ENCODE measurements at regions not wholly inside any gene's neighbourhood (a gene's known extent, or its start where the extent isn't known, plus 50 kb on each side); places are given as distances from the start of the nearest gene placed in this dataset.
"Not testable (repeated sequence)": the region's sequence is repeated elsewhere in the genome, so short reads cannot be mapped to it uniquely, and the experiment has no call there.

DNA sequence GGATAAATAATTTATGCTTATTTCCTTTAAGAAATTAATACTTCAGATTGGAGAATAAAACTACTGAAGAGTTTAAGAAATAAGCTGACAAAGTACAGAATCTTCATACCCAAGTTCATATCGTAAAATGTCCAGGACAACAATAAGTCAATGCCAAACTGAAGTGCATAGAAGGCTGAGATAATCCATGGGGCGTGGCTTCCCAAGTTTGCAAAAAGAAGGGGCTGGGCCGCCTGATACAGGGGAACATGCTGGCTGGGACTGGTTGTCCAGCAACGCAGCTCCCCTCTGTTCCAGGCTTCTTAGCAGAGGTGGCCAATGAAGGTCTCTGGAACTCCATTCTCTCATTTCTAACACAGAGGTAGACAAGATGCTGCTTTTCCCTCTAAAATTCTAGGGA is 189.5 kb upstream of the SPOPL start:
- Histone ChIP-seq H3K9me3 (ENCODE audit: control insufficient read depth, insufficient read depth, low read length) (peaks cover 4% of the 10 kb centered on the region; the same call in 1 of the 2 replicates), H3K9ac (ENCODE audit: low read depth, low read length) (no peak overlapping the region), H3K27ac (ENCODE audit: low read depth, low read length) (no peak overlapping the region), H3K4me3 (ENCODE audit: low read depth, low read length) (no peak overlapping the region), H3K36me3 (ENCODE audit: control insufficient read depth, insufficient read depth, low read length) (no peaks in the 10 kb centered on the region), H3K27me3 (ENCODE audit: control insufficient read depth, insufficient read depth, low read length) (no peaks in the 10 kb centered on the region), H3K4me1 (ENCODE audit: control insufficient read depth, insufficient read depth, low read length) (no peaks in the 10 kb centered on the region)

DNA sequence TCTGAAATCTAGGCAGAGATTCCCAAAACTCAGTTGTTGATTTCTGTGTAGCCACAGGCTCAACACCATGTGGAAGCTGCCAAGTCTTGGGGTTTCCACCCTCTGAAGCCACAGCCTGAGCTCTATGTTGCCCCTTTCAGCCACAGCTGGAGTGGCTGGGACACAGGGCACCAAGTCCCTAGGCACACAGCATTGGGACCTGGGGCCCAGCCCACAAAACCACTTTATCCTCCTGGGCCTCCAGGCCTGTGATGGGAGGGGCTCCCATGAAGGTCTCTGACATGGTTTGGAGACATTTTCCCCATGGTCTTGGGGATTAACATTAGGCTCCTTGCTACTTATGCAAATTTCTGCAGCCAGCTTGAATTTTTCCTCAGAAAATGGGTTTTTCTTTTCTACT is 186.0 kb upstream of the SPOPL start:
- H3K4me1 ChIP-seq (ENCODE audit: control insufficient read depth, insufficient read depth, low read length); H3K36me3 ChIP-seq (ENCODE audit: control insufficient read depth, insufficient read depth, low read length); H3K4me3 ChIP-seq (ENCODE audit: low read depth, low read length); H3K27ac ChIP-seq (ENCODE audit: low read depth, low read length); H3K9ac ChIP-seq (ENCODE audit: low read depth, low read length); H3K27me3 ChIP-seq (ENCODE audit: control insufficient read depth, insufficient read depth, low read length); H3K9me3 ChIP-seq (ENCODE audit: control insufficient read depth, insufficient read depth, low read length): not testable (repeated sequence)

DNA sequence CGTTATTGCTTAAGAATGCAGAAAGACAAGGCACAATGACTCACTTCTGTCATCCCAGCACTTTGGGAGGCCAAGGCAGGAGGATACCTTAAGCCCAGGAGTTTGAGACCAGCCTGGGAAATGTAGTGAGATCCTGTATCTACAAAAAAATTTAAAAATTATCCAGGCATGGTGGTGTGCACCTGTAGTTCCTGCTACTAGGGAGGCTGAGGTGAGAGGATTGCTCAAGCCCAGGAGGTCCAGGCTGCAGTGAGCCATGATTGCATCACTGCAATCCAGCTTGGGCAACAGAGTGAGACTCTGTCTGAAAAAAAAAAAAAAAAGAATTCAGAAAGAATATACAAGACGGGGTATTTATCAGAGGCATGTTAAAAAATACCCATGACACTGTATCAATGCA is 182.0 kb upstream of the SPOPL start:
- no peak overlapping the region for H3K4me3 ChIP-seq (ENCODE audit: low read depth, low read length)
- H3K4me1 ChIP-seq (ENCODE audit: control insufficient read depth, insufficient read depth, low read length), result peaks cover 8% of the 10 kb centered on the region; the same call in 1 of the 2 replicates
- H3K36me3 ChIP-seq (ENCODE audit: control insufficient read depth, insufficient read depth, low read length), result no peaks in the 10 kb centered on the region
- no peak overlapping the region for H3K27ac ChIP-seq (ENCODE audit: low read depth, low read length)
- no peaks in the 10 kb centered on the region for H3K27me3 ChIP-seq (ENCODE audit: control insufficient read depth, insufficient read depth, low read length)
- peaks cover 4% of the 10 kb centered on the region; the same call in 1 of the 2 replicates for H3K9me3 ChIP-seq (ENCODE audit: control insufficient read depth, insufficient read depth, low read length)
- H3K9ac ChIP-seq (ENCODE audit: low read depth, low read length), result no peak overlapping the region

DNA sequence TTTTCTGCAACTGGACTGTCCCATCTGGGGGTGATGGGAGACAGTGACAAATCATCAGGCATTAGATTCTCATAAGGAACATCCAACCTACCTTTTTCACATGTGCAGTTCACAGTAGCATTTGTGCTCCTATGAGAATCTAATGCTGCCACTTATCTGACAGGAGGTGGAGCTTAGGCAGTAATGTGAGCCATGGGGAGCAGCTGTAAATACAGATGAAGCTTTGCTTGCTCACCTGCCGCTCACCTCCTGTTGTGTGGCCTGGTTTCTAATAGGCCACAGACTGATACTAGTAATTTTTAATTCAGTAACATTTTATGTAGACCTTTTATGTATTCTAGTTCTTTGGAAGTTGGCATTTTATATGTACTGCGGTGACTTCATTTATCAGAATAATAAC is 180.1 kb upstream of the SPOPL start:
- Histone ChIP-seq H3K27ac (ENCODE audit: low read depth, low read length) (no peak overlapping the region), H3K4me1 (ENCODE audit: control insufficient read depth, insufficient read depth, low read length) (peaks cover 8% of the 10 kb centered on the region; the same call in 1 of the 2 replicates), H3K27me3 (ENCODE audit: control insufficient read depth, insufficient read depth, low read length) (no peaks in the 10 kb centered on the region), H3K4me3 (ENCODE audit: low read depth, low read length) (no peak overlapping the region), H3K9ac (ENCODE audit: low read depth, low read length) (no peak overlapping the region), H3K9me3 (ENCODE audit: control insufficient read depth, insufficient read depth, low read length) (no peaks in the 10 kb centered on the region), H3K36me3 (ENCODE audit: control insufficient read depth, insufficient read depth, low read length) (no peaks in the 10 kb centered on the region)

DNA sequence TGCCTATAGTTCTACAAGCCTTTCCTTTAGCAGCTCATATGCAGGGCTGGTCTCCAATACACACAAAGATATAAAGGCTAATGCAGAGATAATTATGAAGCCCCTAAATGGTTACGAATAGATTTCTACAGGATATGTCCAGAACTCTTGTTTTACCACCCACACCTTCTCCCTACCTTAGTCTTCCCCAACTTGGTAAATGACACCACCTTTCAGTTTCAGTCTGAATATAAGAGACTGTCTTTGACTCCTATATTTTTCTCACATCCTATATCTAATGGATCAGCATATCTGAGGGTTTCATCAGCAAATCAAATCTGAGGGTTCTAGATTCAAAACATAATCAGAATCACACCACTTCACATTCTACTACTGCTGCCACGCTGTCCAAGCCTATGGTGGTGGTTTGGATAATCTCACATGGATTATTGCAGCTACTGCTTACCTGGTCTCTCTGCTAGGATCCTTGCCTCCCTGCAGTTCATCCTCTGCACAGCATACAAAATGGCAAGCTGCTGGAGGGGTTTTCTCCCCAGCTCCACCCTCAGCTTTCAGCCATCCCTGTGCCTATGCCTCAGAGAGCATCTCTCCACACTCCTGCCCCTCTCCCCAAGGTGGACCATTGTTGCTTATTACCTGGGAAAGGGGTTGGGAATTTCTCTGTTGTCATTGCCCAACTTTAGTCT is 178.0 kb upstream of the SPOPL start:
- peaks cover 8% of the 10 kb centered on the region; the same call in 1 of the 2 replicates for H3K4me1 ChIP-seq (ENCODE audit: control insufficient read depth, insufficient read depth, low read length)
- H3K9ac ChIP-seq (ENCODE audit: low read depth, low read length), result no peak overlapping the region
- H3K36me3 ChIP-seq (ENCODE audit: control insufficient read depth, insufficient read depth, low read length), result no peaks in the 10 kb centered on the region
- no peak overlapping the region for H3K27ac ChIP-seq (ENCODE audit: low read depth, low read length)
- no peaks in the 10 kb centered on the region for H3K27me3 ChIP-seq (ENCODE audit: control insufficient read depth, insufficient read depth, low read length)
- H3K4me3 ChIP-seq (ENCODE audit: low read depth, low read length), result no peak overlapping the region
- H3K9me3 ChIP-seq (ENCODE audit: control insufficient read depth, insufficient read depth, low read length), result no peaks in the 10 kb centered on the region

DNA sequence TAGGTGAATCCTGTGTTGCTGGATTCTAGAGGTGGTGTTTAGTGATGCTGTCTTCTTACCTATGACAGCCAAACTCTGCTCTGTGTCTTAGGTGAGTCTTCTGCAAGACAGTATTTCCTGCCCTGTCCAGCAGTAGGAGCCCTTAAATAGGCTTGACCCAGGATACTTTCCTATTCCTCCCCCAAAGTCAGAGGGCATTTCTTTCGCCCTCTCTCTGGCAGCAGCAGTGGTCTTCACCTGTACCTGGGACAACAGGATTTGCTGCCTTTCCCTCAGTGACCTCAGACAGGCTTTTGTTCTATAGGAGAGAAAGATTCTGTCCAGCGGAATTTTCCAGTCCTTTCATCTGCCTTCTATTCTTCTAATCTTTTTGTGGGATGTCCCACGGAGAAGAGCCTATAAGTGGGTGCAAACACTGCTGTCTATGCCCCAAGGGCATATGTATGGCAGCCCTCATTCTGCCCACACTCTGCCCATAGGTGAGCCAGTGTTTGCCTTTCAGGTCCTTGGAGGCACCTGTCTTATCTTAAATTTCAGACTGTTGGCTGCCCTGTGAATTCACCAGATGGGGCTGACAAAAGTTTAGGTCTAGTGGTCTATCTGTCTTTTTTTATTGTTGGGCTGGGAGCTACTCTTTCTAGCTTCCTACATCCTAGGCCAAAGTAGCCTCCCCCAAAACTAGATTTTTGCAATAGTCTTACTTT is 177.3 kb upstream of the SPOPL start:
- no peaks in the 10 kb centered on the region for H3K27me3 ChIP-seq (ENCODE audit: control insufficient read depth, insufficient read depth, low read length)
- H3K9me3 ChIP-seq (ENCODE audit: control insufficient read depth, insufficient read depth, low read length), result no peaks in the 10 kb centered on the region
- peaks cover 8% of the 10 kb centered on the region; the same call in 1 of the 2 replicates for H3K4me1 ChIP-seq (ENCODE audit: control insufficient read depth, insufficient read depth, low read length)
- no peak overlapping the region for H3K27ac ChIP-seq (ENCODE audit: low read depth, low read length)
- H3K4me3 ChIP-seq (ENCODE audit: low read depth, low read length), result no peak overlapping the region
- no peaks in the 10 kb centered on the region for H3K36me3 ChIP-seq (ENCODE audit: control insufficient read depth, insufficient read depth, low read length)
- no peak overlapping the region for H3K9ac ChIP-seq (ENCODE audit: low read depth, low read length)

DNA sequence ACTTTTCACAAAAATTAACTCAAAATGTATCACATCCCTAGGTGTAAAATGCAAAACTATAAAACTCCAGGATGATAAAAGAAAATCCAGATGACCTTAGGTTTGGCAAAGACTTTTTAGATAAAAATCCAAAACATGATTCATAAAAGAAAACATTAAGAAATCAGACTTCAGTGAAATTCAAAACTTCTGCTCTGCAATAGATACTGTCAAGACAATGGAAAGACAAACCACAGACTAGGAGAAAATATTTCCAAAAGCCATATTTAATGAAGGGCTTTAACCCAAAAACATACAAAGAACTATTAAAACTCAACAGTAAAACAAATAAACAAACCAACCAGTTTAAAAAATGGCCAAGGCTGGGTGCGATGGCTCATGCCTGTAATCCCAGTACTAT is 173.6 kb upstream of the SPOPL start:
- H3K36me3 ChIP-seq (ENCODE audit: control insufficient read depth, insufficient read depth, low read length), result no peaks in the 10 kb centered on the region
- H3K4me1 ChIP-seq (ENCODE audit: control insufficient read depth, insufficient read depth, low read length), result no peaks in the 10 kb centered on the region
- no peak overlapping the region for H3K4me3 ChIP-seq (ENCODE audit: low read depth, low read length)
- no peaks in the 10 kb centered on the region for H3K27me3 ChIP-seq (ENCODE audit: control insufficient read depth, insufficient read depth, low read length)
- no peak overlapping the region for H3K27ac ChIP-seq (ENCODE audit: low read depth, low read length)
- no peak overlapping the region for H3K9ac ChIP-seq (ENCODE audit: low read depth, low read length)
- no peaks in the 10 kb centered on the region for H3K9me3 ChIP-seq (ENCODE audit: control insufficient read depth, insufficient read depth, low read length)

DNA sequence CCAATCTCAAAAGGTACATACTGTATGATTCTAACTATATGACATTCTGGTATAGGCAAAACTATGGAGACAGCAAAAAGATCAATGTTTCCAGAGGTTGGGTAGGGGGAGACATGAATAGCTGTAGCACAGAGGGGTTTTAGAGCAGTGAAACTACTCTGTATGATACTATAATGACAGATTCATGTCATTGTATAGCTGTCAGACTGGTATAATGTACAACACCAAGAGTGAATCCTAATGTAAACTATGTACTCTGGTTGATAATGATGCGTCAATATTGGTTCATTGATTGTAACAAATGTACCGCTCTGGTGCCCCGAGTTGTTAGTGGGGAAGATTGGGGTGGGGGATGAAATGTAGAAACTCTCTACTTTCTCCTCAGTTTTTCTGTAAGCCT is 172.4 kb upstream of the SPOPL start:
- no peaks in the 10 kb centered on the region for H3K27me3 ChIP-seq (ENCODE audit: control insufficient read depth, insufficient read depth, low read length)
- H3K36me3 ChIP-seq (ENCODE audit: control insufficient read depth, insufficient read depth, low read length), result no peaks in the 10 kb centered on the region
- no peak overlapping the region for H3K9ac ChIP-seq (ENCODE audit: low read depth, low read length)
- H3K9me3 ChIP-seq (ENCODE audit: control insufficient read depth, insufficient read depth, low read length), result no peaks in the 10 kb centered on the region
- H3K4me3 ChIP-seq (ENCODE audit: low read depth, low read length), result no peak overlapping the region
- no peaks in the 10 kb centered on the region for H3K4me1 ChIP-seq (ENCODE audit: control insufficient read depth, insufficient read depth, low read length)
- H3K27ac ChIP-seq (ENCODE audit: low read depth, low read length), result no peak overlapping the region

DNA sequence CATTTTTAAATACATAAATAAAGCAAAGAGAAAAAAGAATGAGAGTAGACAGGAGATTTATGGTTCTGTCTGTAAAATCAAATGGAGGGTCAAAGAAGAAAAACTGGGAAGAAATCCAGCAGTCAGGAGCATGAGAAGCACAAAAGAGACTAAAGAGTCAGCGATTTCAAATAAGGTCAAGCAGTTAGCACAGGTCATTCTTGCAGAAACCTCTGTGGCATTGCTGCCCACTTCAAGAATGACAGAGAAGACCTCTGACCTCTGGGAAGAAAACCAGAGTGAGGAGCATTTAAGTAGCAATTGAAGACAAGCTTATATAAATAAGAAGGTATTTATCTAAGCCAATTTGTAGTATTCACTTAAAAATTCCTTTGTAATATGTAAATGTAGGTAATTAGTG is 172.0 kb upstream of the SPOPL start:
- Histone ChIP-seq H3K4me1 (ENCODE audit: control insufficient read depth, insufficient read depth, low read length) (no peaks in the 10 kb centered on the region), H3K27ac (ENCODE audit: low read depth, low read length) (no peak overlapping the region), H3K4me3 (ENCODE audit: low read depth, low read length) (no peak overlapping the region), H3K9me3 (ENCODE audit: control insufficient read depth, insufficient read depth, low read length) (no peaks in the 10 kb centered on the region), H3K36me3 (ENCODE audit: control insufficient read depth, insufficient read depth, low read length) (no peaks in the 10 kb centered on the region), H3K27me3 (ENCODE audit: control insufficient read depth, insufficient read depth, low read length) (no peaks in the 10 kb centered on the region), H3K9ac (ENCODE audit: low read depth, low read length) (no peak overlapping the region)

DNA sequence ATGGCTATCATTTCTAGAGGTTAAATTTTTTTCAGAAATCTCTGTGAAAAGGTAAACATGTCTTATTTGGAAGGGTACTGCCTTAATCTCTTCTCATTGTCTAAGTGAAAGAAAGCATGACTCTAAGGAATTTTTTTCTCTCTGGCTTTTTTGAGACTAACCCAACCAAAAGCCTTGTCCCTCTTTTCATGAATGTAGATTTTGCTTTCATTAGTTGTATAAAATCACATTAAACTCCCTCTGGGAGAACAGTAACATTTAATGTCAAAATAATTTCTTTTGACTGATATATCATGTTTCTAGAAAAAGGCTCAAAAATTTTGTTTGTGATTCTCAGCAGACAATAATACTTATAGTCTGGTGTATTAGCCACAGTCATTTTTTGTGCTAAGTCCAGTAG is 168.4 kb upstream of the SPOPL start:
- Histone ChIP-seq H3K9ac (ENCODE audit: low read depth, low read length) (no peak overlapping the region), H3K4me1 (ENCODE audit: control insufficient read depth, insufficient read depth, low read length) (no peaks in the 10 kb centered on the region), H3K27me3 (ENCODE audit: control insufficient read depth, insufficient read depth, low read length) (no peaks in the 10 kb centered on the region), H3K4me3 (ENCODE audit: low read depth, low read length) (no peak overlapping the region), H3K9me3 (ENCODE audit: control insufficient read depth, insufficient read depth, low read length) (no peaks in the 10 kb centered on the region), H3K27ac (ENCODE audit: low read depth, low read length) (no peak overlapping the region), H3K36me3 (ENCODE audit: control insufficient read depth, insufficient read depth, low read length) (no peaks in the 10 kb centered on the region)

DNA sequence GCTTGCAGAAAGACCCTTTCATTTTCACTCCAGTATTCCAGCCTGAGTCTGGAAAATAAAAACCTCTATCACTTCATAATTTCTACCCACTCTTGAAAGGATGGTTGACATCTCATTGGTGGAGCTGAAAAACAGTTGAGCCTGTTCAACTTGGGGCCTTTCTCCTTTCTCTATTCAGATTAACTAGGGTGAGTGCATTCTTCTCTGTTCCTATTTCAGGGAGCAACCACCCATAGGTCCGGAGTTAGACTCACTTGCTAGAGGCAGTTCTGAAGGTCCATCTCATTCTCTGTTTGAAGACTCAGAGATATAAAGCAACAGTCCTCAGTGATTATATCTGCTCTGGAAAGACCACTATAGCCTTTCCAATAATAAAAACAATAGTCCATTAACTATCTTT is 167.9 kb upstream of the SPOPL start:
- Histone ChIP-seq H3K27me3 (ENCODE audit: control insufficient read depth, insufficient read depth, low read length) (no peaks in the 10 kb centered on the region), H3K4me1 (ENCODE audit: control insufficient read depth, insufficient read depth, low read length) (no peaks in the 10 kb centered on the region), H3K36me3 (ENCODE audit: control insufficient read depth, insufficient read depth, low read length) (no peaks in the 10 kb centered on the region), H3K27ac (ENCODE audit: low read depth, low read length) (no peak overlapping the region), H3K9ac (ENCODE audit: low read depth, low read length) (no peak overlapping the region), H3K9me3 (ENCODE audit: control insufficient read depth, insufficient read depth, low read length) (no peaks in the 10 kb centered on the region), H3K4me3 (ENCODE audit: low read depth, low read length) (no peak overlapping the region)

Data from HUES48 (cell line).